GM19468 (cell line): ENCODE measurements at regions not wholly inside any gene's neighbourhood (a gene's known extent, or its start where the extent isn't known, plus 50 kb on each side); places are given as distances from the start of the nearest gene placed in this dataset.

Experiments
- ATAC-seq: cut with Tn5 transposase; IDR thresholded peaks from one replicate; pipeline ENCODE4 v1.9.1; 2021; ENCODE audit warnings: mild to moderate bottlenecking, moderate library complexity, moderate number of reproducible peaks; ENCODE audit not compliant: unreplicated experiment; ENCODE audit errors: extremely low read depth

DNA sequence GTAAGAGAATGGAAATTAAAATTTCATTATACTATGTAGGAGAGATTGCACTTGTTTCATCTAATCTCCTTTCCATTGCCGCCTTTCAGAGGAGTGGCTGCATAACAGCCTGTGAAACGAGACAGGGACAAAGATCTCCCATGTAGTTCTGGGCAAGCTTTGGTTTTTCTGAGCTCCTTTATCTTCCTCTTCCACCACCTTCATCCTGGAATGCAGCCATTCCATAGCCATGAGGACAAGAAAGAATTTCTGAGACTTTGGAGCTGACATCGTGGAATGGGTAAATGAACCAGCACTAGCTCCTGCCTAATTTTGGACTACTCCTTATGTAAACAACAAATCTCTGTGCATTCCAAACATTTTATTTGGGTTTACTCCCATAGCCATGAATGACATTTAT lies 1587.3 kb upstream of the TENM3 start:
- ATAC-seq, result no peak

DNA sequence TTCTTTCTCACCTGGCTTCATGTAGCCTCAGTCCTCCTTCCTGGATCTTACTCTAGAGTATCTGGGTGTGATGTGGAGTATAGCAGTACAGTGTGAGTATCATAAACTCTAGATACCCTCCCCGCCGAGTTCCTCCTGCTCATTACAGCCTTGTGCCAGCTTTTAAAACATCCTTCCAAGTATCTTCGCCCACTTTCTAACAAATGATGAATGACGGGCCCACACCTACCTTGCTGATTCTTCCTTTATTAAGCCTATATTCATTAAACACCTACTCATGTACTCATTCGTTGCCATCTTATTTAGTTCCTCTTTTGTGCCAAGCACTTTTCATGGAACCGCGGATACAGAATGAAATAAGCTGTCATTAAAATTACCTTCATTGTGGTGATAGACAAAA lies 1585.3 kb upstream of the TENM3 start:
- no peak for ATAC-seq

DNA sequence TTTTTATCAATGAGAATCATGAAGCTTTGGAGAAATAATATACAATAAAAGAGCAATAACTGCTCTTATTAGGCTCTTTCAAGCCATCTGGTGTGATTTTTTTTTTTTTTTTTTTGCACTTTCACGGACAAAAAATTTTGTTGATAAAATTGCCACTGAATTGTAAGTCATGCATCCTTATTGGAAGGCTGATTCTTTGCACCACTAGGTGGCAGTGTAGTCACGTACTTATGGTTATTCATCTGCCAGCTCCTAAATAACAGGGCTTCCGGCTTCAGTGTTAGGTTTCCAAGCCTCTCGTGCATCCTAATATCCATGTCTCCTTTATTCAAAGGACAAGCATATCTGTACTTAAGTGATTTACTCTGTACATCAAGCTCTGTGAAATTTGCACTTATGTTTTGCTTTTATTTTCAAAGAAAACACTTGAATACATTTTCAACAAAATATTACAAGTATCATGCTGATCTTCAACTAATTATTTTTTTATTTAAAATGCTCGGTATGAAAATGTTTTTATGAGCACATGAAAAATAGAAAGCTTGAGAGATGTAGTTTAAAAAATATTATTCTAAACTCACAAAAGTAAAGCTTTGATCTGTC lies 1578.3 kb upstream of the TENM3 start:
- peak; percentile 71 for ATAC-seq

DNA sequence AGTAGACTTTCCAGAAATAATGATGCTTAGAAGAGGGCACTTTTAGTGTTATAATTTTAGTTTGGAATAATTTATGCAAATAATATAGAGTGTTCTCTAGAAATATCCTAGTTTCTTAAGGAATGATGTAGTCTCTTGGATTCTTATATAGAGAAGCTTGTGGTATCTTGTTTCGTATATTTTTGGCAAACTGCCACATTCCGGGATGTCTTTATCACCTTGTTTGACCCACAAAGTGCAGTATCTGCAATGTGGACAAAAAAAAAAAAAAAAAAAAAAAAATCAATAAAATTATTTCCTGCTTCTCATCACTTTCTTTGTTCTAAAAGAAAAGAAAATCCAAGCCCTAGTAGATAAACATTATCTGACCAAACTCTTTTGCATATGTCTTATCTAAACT lies 1577.7 kb upstream of the TENM3 start:
- ATAC-seq, result no peak

DNA sequence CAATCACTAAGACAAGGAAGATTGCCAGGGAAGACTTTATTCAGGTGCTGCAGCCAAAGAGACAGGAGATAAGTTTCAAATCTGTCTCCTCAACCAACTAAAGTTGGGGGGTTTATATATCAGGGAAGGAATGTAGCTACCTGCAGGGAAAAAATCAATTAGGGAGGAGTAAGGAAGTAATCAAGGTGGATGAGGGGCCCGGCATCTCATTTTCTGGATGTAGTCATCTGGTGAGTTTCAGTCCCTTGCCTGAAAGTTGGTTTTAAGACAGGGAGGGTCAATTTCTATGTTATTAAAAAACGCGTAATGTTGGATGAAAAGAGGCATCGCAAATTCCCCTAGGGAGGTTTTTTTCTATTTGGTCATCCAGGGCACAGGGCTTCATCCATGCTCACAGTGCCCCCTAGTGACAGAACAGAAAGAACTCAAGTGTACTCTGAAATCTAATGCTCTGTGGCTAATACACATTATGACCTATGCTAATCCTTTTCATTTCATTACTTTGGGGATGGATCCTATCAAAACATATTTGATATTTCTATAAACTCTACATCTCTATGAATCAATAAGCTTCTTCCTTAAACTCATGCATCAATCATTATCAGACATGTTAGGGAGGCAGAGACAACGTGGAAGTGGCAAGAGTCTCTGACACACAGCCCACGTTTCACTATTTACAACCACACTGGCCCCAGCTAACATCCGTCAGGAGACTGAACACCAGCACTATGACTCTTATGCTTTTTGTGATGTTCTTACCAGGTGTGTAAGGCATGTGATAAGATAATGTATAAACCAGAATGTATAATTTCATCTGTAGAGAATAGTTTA lies 1577.0 kb upstream of the TENM3 start:
- no peak for ATAC-seq

DNA sequence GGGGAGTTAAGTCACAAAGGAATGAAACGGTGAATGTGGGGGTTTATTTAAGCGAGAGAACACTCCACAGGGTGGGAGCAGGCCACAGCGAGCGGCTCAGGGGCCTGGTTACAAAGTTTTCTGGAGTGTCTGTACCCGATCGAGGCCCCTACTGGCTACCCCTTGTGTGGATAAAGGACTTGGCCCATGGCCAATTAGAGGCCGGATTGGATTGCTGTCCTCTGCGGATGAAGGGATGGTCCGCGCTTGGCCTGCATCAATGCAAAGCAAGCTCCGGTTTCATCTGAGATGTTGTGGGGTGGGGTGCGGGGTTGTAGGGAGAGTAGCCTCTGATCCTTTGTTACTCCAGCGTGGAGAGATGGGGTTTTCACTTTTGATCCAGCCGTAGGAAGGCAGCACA lies 1574.5 kb upstream of the TENM3 start:
- ATAC-seq, result no peak

DNA sequence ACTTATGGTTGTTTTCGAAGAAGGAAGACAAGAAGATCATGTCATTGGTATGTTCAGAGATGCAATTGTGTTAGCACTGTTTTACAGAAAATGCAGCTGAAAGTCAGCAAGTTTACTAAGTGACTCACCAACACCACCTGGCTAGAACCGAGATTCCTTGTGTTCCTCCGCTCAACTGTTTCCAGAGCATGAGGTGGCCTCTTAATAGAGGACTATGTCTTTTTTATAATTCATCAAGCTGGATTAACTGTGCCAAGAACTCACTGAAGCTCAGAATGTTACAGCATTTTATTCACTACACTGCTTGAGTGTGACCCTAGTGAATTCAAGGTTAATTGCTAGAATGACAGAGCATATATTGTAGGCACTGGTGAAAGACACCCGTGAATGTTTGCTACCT lies 1573.5 kb upstream of the TENM3 start:
- ATAC-seq, result no peak

DNA sequence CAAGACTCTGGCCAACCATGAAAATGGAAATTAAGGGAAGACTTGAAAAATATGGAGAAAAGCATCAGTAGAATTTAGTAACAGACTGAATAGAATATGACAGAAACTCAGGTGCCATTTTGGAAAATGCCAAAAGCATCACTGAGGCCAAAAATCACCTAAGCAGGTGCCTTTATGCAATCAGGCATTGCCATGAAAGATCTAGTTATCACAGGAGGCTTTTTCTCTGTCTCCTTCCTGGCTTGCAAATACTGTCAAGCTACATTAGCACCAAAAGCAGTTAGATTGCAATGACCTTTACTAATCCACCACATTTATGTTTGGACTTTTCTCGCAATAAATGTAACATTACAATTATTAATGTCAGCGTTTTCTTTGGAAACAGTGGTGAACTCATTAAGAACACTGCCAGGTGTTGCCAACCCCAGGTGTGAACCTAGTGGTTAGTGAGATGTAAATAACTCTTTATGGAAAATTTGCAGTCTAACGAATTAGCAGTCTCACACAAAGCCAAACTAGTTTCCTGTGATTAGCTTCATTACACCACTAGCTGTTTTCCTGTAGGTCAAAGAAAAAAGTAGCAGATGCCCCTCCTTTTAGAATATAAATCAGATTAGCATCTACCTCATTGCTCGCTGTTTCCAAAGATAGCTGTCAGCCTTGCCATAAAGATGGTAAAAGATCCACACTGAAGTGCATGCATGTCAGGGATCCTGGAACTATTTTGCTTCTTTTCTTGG lies 1568.4 kb upstream of the TENM3 start:
- ATAC-seq, result no peak

DNA sequence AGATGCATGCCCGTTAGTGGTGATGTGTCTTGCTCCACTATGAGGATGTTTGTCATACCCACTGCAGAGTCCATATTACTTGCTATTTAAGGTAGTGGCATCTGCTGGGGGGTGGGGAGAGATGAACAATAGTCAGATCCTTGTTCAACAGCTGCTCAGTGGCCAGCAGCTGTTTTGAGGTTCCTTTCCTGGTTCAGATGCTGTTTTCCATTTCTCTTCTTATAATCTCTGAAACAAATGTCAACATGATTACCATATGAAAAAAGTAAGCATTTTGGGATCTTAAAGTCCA lies 1567.9 kb upstream of the TENM3 start:
- no peak for ATAC-seq

DNA sequence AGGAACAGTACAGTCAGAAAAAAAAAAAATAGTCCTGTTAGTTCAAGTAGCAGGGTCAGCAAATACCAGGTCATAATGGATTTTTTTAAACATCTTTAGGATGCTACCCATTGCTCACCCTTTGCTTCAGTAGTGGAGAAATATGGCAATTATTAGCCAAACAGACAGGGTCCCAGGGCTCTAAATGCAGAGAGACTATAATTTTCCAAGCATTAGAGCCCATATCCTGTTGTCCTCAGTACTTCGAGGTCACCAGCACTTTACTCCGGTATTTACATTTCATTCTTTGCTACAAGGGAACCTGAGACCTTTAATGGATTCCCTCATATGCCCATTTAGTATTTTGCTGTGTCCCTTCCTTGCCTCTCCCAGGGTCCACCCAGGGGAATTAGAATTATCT lies 1562.9 kb upstream of the TENM3 start:
- no peak for ATAC-seq

DNA sequence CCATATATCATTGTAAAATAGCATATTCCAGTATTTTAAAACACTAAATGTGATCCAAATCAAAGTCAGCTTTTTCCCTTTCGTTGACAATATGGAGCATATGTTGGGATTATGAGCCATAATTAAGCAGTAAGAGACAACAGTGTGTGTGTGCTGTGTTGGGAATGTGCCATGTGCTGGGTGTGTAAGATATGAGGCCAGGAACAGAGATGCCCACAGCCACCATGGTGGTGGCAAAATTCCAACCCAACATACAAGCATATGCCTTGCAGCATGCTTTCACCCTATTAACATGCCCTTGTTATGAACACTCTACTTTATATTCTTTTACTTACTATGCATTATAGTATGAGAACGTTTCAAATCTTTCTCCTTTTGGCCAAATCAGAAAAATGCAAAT lies 1560.4 kb upstream of the TENM3 start:
- ATAC-seq, result no peak

DNA sequence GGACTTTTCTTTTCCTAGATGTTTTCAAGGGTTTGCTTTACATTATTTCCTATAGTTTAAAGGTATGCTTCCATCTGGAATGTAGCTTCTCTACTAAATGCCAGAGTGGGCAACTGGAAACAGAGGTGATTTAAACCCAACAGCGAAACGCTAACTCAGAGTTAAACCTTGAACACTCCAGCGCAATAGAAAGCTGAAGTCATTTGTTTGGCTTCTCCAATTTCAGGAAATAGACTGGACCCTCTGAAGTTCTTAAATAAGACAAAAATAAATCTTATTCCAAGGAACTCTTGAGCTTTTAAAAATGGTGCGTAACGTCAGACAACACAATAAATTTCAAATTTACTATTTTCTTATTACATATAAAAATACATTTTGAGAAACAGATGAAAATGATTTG lies 1560.0 kb upstream of the TENM3 start:
- no peak for ATAC-seq

DNA sequence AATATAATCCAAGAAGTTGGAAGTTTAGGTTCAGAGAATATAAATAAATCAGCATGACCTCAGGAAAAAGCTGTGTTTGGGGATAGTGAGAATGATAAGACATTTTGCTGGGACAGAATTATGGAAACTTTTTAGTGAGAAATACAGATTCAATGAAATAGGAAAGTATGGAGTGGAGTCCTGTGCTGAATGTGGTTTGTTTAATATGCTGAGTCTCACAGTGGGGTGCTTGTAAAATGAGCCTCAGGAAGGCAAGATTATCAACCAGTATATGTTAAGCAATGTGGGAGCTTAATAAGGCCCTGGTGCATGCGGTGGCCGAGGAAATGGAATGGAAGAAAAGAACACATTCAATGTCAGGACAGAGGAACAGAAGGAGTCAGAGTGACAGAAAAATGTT lies 1554.7 kb upstream of the TENM3 start:
- no peak for ATAC-seq

DNA sequence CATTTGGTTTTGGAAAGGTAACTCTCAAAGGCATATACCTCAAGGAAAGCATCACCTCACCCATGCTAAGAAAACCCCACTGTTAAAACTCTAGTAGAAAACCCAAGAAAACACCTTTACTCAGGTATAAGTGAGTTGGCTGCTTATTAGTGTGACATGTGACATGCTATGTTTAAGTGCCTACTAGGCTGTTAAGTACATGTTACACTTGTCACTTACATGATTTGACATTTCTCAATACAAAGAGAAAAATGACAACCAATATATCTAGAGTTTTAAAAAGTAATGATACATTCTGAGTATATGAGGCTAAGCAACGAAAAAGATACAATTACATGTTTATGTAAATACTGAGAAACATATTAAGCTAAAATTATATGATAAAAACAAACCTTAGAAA lies 1548.3 kb upstream of the TENM3 start:
- no peak for ATAC-seq

DNA sequence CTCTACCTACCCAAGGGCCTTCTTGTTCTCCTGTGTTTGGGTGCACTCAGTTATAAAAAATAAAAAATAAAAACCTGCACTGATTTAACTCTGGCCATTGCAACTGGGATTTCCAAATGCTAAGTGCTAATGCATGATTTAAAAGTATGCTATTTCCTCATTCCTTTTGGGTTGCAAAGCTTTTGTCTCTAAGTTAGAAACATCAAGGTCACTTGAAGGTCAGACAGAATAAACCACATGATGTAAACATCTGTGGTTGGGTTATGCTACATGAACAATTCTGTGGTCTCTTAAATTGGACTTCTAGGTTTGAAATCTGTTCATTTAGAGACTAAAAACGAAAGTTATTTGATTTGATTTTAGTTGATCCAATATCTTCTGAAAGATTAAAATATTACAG lies 1547.4 kb upstream of the TENM3 start:
- no peak for ATAC-seq

DNA sequence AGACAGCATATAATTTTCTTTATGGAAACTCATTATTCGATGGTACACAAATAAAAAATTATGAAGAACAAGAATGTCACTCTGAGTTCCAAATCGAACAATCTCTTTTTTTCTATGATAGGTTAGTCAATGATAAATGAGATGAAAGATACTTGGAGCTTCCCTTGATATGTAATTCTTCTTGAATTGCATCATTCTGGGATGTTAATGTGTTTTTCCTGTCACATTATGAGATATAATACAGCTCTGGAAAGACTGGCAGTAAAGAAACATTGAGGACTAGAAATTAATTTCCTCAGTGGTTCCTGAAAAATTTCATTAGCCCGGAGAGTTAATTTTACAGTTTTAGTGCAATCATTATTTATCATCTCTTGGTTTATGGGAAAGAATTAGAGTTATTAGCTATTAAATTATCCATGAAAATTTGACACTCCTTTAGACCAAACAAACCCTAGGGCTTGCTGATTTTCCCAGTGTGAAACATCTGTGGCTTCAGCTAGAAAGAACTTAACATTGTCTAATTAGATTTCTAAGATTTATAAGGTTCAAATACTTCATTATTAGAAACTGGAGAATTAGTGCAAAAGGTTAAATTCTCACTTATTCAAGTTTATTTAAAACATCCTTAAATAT lies 1546.6 kb upstream of the TENM3 start:
- ATAC-seq, result no peak

DNA sequence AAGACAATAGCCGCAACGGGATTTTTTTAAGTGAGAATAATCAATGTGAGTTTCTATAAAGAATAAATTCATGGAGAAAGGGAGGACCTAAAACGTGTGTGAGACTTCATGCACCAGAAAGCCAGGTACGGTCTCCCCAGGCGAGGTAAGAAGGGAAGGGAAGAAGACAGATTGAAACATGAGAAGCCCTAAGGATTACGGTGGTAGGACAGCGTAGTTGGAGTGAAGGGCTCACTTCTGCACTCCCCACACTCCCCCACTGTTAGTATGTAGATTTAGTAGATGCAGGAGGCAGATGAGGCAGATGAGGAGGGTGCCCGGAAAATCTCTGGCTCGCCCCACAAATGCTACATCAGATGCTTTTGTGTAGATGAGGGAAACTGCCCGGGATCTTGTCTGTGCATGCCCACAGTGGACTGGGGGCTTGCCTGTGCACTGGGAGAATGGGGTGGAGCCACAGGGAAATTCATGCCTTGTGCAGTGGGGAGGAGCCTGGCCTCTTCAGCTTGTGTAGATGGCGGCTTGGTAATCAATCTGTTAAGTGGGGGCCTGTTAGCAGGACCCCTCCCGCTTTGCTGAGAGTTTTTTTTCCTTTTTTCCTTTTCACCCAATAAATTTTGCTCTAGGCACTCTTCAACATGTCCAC lies 1544.5 kb upstream of the TENM3 start:
- no peak for ATAC-seq

DNA sequence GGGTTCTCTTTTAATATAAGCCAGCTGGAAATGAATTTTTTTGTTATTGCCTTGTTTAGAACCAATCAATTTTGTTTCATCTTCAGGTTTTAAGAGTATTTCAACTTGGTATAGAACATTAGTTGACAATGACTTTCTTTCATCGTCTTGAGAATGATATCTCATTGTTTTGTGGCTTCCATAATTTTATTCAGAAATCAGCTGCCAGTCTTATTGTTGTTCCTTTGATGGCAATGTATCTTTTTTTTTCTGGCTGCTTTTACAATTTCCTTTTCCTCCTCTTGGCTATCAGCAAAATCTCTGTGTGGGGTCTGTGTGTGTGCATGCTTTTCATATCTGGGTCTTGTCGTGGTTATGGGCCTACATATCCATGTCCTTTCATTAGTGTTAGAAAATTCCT lies 1536.4 kb upstream of the TENM3 start:
- ATAC-seq, result no peak

DNA sequence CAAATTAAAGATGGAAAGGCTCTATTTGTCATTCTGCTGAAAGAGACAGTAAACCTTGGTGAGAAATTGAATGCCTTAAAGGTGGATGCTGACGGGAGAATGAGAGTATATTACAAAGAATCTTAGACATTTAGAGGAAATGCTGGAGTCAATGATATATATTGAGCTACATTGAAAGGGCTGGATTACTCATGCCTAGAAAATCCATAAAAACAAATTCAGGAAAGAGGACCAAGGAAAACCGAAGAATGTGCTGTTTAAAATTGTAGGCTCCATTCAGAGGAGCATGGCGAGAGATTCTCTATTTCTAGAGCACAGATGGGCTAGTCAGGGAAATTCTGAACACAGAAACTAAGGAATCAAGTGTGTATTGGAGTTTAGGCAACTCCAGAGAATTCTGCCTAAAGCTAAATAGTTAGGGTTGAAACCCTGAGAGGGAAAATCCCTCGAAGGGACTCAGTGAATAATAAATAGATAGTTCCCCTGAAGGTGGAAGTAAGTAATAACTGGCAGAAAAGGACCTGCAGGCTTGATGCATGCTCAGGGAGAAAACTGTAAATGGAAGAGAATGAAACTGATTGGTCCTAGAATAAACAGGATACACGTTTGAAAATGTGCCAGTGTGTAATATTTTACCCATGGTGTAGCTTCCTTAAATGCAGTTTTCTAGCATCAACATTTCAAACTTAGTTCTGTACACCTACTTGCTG lies 1532.4 kb upstream of the TENM3 start:
- ATAC-seq, result no peak

DNA sequence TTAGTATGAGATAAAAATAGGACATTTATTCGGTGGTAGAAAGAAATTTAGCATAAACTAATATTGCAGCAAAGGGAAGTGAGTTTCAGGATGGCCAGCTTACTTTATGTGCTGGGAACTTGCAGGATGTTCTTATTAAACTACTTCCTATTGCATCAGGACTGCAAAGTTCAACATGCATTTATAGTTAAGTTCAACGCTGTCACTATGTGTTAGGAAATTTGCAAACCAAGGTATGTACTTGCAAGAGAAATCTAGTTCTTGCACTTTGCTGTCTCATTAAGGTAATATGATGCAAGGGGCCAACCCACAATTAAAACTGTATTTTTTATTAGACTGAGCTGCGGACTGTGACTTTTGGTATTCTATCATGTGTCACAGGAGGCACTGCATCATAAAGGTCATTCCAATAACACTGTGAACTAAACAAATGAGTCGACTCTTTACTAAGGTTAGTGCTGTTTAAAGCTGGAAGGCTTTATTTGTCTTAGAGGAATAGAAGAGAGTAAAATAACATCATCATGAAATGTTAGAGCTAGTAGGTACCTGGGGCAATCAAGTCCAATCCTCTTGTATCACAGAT lies 1525.7 kb upstream of the TENM3 start:
- ATAC-seq, result no peak
